Sigmoid colon (tissue), 4 donors: ENCODE measurements at regions not wholly inside any gene's neighbourhood (a gene's known extent, or its start where the extent isn't known, plus 50 kb on each side); places are given as distances from the start of the nearest gene placed in this dataset.

Experiments
- EP300 ChIP-seq, 4 donors: sonication (generic); formaldehyde crosslinking; IDR thresholded peaks; one replicate each; pipeline ENCODE4 v1.6.1; 2017; ENCODE audit warnings: antibody characterized with exemption in 4 of 4
- POLR2AphosphoS5 ChIP-seq, 4 donors: sonication (generic); formaldehyde crosslinking; IDR thresholded peaks; one replicate each; pipeline ENCODE4 v1.6.1; 2017; ENCODE audit warnings: antibody characterized with exemption in 4 of 4
- TF ChIP-seq, protein P1 (sequence below), 4 experiments: fragments of 450-650 bp in 3 of 4; fragments of 200-600 bp in 1 of 4; IDR thresholded peaks; one replicate each; pipeline ENCODE4 v1.5.1; 2016 to 2019; ENCODE audit warnings: antibody characterized with exemption in 4 of 4, mild to moderate bottlenecking in 3 of 4, moderate library complexity in 2 of 4

- TF ChIP-seq POLR2AphosphoS5 (IDR thresholded peaks at IDR 0.05) (no peak), EP300 (IDR thresholded peaks at IDR 0.05) (no peak)
- TF ChIP-seq, protein P1, sequence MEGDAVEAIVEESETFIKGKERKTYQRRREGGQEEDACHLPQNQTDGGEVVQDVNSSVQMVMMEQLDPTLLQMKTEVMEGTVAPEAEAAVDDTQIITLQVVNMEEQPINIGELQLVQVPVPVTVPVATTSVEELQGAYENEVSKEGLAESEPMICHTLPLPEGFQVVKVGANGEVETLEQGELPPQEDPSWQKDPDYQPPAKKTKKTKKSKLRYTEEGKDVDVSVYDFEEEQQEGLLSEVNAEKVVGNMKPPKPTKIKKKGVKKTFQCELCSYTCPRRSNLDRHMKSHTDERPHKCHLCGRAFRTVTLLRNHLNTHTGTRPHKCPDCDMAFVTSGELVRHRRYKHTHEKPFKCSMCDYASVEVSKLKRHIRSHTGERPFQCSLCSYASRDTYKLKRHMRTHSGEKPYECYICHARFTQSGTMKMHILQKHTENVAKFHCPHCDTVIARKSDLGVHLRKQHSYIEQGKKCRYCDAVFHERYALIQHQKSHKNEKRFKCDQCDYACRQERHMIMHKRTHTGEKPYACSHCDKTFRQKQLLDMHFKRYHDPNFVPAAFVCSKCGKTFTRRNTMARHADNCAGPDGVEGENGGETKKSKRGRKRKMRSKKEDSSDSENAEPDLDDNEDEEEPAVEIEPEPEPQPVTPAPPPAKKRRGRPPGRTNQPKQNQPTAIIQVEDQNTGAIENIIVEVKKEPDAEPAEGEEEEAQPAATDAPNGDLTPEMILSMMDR (IDR thresholded peaks at IDR 0.05): no peak
Observed at GRCh38 chr1:164343189-164343588, 215.8 kb upstream of the PBX1 start.
